Body of pancreas (tissue), 4 donors: ENCODE measurements at regions not wholly inside any gene's neighbourhood (a gene's known extent, or its start where the extent isn't known, plus 50 kb on each side); places are given as distances from the start of the nearest gene placed in this dataset.

Experiments
- POLR2A ChIP-seq, 3 donors: fragments of 450-650 bp; IDR thresholded peaks; one replicate each; pipeline ENCODE4 v1.6.1; 2016; ENCODE audit warnings: antibody characterized with exemption in 3 of 3, mild to moderate bottlenecking in 2 of 3
- TF ChIP-seq, protein P1 (sequence below), 7 experiments: fragments of 450-650 bp in 4 of 7; fragments of 200-600 bp in 3 of 7; sonication (generic) in 3 of 7; IDR thresholded peaks; one replicate each; pipeline ENCODE4 v1.5.1; 2016 to 2019; ENCODE audit warnings: antibody characterized with exemption in 7 of 7

- TF ChIP-seq, protein P1, sequence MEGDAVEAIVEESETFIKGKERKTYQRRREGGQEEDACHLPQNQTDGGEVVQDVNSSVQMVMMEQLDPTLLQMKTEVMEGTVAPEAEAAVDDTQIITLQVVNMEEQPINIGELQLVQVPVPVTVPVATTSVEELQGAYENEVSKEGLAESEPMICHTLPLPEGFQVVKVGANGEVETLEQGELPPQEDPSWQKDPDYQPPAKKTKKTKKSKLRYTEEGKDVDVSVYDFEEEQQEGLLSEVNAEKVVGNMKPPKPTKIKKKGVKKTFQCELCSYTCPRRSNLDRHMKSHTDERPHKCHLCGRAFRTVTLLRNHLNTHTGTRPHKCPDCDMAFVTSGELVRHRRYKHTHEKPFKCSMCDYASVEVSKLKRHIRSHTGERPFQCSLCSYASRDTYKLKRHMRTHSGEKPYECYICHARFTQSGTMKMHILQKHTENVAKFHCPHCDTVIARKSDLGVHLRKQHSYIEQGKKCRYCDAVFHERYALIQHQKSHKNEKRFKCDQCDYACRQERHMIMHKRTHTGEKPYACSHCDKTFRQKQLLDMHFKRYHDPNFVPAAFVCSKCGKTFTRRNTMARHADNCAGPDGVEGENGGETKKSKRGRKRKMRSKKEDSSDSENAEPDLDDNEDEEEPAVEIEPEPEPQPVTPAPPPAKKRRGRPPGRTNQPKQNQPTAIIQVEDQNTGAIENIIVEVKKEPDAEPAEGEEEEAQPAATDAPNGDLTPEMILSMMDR (IDR thresholded peaks at IDR 0.05), result no peak
- TF ChIP-seq POLR2A (IDR thresholded peaks at IDR 0.05), result no peak
Observed at GRCh38 chr21:17257784-17258183, 255.1 kb upstream of the CXADR start.
